GM03348 (cell line): ENCODE measurements at regions not wholly inside any gene's neighbourhood (a gene's known extent, or its start where the extent isn't known, plus 50 kb on each side); places are given as distances from the start of the nearest gene placed in this dataset.
"Not testable (repeated sequence)": the region's sequence is repeated elsewhere in the genome, so short reads cannot be mapped to it uniquely, and the experiment has no call there.

Experiments used
- DNase-seq: peaks from one replicate; pipeline ENCODE4 v3.0.0; 2012; ENCODE audit warnings: low spot score

DNA sequence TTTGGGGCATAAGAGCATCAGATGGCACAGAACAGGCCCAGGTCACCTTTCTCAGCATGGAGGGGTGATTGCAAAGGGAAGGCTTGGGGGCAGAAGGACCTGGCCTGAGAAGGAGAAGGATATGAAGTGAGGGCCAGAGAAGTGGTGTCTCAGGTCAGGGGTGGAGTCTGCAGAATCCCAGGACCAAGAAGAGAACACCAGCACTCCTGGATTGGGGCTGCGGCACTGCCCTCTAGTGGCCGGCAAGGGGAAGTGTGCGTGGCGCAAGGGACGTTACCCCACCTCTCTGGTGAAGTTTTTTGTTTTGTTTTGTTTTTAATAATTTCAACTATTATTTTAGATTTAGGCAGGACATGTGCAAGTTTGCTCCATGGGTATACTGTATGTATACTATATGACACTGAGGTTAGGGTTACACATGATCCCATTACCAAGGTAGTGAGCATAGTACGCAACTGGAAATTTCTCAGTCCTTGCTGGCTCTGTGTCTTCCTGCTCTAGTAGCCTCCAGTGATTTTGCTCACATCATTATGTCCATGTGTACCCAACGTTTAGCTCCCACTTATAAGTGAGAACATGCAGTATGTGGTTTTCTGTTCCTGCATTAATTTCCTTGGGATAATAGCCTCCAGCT lies 1548.6 kb downstream of the EFNA5 start:
- peak; percentile 72 for DNase-seq

DNA sequence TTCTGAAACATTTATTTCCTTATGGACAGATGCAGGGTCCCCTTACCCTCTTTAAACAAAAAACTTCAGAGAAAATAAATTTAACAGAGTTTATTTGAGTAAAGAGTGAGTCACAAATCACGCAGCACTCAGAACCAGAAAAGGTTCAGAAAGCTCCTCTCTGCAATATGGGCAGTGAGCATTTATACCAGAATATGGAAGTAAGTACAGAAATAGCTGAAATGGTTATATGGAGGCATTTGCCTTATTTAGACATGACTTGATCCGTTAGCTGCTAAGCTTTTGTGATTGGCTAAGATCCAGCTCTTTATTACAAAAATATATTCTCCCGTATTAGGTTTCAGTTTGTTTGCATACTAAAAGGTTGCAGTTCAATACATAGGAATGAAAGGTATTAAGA lies 1554.1 kb downstream of the EFNA5 start:
- no peak for DNase-seq

DNA sequence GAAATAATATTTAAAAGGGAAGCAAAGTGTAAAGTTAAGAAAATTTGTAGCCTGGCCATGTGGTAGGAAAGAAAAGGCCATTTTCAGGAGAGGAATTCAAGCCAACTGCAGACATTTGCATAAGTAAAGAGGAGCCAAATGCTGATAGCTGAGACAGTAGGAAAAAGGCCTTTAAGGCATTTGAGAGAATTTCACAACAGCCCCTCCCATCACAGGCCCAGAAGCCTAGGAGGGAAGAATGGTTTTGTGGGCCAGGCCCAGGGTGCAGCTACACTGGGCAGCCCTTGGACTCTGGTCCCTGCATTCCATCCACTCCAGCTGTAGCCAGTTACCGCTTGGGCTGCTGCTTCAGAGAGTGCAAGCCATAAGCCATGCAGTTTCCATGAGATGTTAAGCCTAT lies 1556.8 kb downstream of the EFNA5 start:
- DNase-seq: no peak

DNA sequence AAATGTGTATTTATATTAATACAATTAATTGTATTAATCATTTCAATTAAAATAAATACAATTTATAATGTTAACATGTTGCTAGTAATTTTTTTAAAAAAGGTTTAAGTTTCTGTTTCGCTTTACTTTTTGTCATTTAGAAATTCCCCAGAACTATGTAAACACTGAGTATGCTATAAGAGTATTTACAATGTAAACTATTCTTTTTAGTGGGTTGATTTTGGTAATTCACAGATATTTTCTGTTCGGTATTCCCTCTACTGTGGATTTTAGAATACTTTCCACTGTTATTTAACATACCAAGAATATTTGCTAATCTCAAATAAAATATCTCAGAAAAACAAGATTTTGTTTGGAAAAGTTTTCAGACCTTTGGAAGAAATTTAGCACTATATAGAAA lies 1564.4 kb downstream of the EFNA5 start:
- DNase-seq: no peak

DNA sequence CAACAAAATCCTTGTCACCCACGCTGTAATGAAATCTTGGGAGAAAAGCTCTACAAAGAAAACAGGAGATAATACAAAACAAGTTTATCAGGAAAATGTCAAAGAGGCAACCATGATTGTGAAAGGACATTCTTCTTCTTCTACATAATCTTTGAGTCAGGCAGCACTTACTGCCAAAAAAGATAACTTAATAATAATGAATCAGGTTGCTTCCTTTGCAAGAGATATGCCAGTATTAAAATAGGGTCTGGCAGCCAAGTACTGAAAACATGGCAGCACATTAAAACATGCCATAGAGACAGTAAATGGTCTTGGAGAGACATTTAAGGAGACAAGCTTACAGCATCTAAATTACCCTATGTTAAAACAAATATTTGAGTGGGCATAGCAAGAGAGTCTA lies 1573.4 kb downstream of the EFNA5 start:
- DNase-seq: no peak

DNA sequence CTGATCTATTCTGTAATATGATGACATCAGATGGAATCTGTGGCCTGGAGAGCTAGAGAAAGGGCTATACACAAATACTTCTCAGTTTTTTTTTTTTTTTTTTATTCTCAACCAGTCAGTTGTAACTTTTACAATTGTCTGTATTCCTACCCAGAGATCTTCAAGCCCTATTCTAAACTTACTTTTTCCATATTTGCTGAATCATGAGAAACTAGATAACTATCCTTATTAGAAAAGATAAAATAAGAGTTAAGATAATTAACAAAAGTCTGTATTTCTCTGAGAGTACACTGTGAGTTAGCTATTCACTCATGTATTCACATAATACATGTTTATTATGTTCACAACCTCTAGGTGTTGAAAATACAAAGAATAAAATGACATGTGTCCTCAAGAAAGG lies 1575.9 kb downstream of the EFNA5 start:
- DNase-seq: no peak

DNA sequence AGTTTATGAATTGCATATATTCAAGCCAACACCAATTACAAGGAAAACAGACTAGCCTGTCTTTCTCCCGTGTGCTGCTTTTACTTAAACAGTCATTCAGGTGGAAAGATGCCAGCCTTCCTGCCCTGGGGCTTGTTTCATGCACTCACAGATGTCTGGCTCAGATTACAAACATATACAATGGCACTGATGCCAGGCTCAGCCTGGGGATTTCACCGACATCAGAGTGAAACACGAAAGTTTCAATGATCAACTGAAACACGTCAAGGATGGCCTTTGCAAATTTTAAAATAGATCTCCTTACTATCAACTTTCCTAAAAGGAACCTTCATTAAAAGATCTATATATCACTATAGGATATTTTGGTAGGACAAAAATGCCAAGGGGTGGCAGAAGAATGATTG lies 1576.5 kb downstream of the EFNA5 start:
- DNase-seq: no peak

DNA sequence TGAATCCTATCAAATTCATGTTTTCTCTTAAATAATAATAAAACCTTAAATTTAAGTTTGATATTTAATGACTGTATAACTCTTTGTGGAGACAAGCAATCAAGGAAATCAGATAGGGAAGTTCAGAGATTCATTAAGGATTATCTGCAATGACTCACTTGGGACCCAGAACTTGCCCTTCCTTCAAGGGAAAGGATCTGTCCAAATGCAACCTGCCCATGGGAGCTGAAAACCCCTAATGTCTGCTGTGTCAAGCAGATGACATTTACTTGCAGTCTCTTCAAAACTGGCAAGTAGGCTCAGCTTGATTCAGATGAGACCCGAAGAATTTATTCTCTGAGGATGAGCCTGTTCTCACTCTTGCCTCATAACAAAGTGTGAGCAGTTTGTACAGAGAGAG lies 1577.6 kb downstream of the EFNA5 start:
- DNase-seq: no peak

DNA sequence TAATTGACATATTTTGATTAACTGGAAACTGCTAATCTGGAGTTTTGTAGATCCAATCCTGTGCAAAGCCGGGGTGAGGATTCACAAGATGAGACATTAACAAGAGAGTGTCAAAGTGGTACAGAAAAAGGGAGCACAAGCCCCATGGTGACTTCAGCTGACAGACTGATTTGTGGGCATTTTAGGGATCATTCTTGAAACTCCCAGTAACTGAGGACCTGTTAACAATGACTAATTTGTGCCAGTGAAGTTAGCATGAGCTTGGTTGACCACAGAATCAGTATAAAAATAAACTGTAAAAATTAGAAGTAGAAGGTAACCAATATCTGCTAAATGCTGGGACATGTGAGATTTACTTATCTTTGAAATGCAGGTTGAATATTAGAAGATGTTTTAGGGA lies 1578.3 kb downstream of the EFNA5 start:
- DNase-seq: no peak

DNA sequence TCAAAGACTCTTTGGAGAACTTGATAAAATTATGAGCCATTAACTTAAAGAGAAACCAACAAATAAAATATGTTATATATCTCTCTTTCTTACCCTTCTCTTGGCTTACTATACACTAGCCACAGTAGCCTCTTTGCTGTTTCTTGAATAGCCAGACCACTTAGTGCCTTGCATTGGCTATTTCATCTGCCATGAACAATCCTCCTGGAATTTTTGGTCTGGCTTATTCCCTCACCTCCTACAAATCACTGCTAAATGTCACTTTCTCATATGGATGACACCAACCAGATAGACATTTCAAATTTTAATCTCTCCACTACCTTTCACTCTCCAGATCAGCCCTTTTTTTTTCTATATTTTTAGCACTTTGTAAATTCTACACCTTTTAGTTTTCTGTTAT lies 1581.7 kb downstream of the EFNA5 start:
- no peak for DNase-seq

DNA sequence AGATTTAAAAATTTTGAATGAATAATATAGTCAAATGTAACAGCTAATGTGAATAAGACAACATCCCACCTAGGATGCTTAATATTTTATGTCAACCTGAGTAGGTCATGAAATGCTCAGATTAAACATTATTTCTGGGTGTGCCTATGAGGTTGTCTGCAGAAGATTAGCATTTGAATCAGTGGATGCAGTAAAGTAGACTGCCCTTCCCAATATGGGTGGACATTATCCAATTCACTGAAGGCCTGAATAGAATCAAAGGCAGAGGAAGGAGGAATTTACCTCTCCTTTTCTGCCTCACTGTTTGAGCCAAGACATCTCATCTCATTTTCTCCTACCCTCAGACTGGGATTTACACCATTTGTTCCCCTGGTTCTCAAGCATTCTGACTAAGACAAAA lies 1582.3 kb downstream of the EFNA5 start:
- DNase-seq: no peak

DNA sequence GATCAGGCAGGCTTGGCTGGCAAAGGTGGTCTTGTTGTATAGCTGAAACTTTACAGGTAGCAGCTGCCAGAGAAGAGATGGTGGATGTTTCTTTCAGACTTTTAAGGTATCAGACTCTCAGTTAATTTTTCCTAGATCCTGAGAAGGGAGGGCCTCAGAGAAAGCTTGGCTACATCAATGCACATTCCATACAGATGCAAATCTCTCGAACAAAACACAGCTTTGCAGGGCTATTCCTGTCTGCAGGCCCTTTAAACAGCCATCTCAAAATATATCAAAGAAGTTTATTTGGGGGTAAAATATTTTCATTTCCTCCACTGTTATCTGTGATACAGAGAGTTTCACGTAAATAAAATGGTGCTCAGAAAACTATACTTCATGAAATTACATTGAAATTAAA lies 1584.4 kb downstream of the EFNA5 start:
- no peak for DNase-seq

DNA sequence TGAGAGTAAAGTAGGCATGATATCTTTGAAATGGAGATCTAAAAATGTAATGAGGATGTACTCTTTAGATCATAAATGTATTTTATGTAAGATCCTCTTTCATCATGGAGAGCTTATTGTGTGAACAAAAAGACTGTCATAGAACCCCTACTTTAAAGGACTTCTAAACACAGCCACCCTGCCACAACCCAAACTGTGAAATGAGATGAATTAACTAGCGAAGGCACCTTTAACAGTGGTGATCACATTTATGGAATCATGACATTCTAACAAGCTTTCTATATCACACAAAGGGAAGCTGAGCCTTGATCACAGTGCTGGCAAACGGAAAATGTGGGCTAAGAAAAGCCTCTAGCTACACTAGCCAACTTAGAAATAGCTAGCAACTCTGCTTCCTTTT lies 1585.2 kb downstream of the EFNA5 start:
- DNase-seq: no peak

DNA sequence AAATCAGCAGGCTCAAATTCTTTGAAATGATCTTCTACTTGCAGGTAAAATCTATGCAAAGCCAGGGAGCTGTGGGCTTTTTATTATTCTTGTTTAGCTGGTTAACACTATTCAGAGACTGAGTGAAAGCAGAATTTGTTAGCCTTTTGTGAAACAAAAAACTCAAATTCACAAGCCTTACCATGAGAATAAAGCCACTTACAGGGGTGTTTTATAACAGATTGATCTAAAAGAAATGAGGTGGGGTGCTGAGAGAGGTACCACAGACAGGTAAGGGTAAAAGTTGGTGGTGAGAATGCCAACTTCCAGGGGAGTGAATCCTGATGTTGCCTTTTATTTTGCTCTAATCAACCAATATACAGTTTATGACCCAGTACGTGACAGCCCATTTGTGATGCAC lies 1585.6 kb downstream of the EFNA5 start:
- DNase-seq: no peak

DNA sequence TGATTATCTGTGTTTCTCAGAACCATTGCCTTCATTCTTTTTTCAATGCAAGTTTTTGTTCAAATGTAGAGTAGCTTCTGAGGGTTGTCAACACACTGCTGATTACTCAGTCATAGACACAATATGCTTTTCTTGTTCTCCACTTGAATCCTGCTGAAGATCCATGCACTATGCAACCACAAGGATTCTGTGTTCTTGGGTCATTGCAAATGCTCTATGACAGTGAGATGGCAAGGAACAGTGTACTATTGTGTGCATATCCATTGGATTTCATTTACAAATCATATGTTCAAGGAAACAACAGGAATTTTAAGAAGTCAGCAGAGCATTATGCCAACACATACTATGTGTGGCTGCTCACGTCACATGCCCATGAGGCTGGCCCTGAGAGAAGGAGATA lies 1590.2 kb downstream of the EFNA5 start:
- no peak for DNase-seq

DNA sequence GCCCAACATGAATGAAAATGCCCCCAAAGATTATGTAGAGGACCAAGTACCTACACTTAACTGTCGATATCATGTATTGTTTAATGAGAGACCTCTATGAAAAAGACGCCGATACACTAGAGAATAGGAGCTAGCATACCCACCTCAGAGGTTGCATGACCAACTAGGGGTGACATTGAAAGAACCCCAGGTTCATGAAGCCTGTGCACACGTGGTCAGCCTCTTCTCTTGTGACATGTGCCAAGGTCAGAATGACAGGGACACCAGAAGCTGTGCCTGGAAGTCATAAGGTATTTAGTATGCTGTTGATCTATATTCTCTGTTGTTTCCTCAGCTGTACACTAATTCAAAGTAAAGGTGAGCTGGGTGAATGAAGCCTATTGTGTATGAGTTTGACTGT lies 1594.1 kb downstream of the EFNA5 start:
- no peak for DNase-seq

DNA sequence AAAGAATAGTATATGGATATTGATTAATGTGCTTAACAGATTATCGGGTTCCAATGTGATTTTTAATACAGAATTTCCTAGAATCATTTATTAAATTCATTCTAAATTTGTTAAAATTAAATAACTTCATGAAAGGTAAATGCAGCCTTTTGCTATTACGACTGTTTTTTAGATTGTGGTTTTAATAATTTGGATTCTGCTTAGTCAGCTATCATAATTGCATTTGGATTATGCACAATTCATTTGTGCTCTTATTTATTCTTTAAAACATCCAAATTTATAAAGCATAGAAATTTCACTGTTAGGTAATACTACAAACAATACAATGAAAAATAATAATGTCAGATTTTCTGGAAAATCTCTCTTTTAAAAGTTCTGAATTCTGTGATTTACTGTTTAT lies 1598.5 kb downstream of the EFNA5 start:
- no peak for DNase-seq

DNA sequence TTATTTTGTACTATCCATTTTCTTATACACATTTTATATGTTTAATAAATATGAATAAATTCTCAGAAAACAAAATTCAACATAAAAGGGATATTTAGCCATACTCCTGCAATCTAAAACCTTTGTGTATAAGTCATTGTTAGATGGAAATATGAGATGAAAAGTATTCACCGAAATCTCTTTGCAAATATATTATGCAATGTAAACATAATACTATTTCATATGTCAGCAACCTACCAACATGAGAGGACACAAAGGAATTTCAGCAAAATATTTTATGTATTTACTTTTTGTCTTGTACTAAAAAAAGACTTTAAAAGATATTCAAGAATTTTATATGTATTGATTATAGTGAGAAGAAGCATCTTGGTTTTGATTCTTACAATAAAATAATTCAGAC lies 1623.4 kb downstream of the EFNA5 start:
- no peak for DNase-seq

DNA sequence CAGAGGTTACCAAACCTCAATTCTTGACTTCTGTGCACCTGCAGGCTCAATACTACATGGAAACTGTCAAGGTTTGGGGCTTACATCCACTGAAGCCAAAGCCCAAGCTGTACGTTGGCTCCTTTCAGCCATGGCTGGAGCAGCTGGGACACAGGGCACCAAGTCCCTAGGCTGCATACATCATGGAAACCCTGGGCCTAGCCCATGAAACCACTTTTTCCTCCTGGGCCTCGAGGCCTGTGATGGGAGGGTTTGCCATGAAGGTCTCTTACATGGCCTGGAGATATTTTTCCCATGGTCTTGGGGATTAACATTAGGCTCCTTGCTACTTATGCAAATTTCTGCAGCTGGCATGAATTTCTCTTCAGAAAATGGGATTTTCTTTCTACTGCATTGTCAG lies 1638.7 kb downstream of the EFNA5 start:
- not testable (repeated sequence) for DNase-seq

DNA sequence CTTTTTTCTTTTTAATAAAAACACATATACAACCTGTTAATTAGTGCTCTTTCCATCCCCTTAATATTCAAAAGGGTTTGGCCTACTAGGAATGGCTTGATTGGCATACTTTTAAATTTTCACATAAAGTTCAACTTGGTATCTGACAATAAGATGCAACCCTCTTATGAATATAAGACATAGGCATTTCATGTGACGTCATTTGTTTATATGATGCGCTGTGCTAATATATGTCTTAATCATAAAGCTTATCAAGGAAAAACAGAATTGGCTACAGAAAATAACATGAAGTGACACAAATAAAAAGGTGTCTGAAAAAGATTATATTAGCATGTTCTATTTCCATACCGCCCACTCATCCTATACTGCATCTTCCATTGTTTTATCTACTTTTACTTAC lies 1642.4 kb downstream of the EFNA5 start:
- no peak for DNase-seq

DNA sequence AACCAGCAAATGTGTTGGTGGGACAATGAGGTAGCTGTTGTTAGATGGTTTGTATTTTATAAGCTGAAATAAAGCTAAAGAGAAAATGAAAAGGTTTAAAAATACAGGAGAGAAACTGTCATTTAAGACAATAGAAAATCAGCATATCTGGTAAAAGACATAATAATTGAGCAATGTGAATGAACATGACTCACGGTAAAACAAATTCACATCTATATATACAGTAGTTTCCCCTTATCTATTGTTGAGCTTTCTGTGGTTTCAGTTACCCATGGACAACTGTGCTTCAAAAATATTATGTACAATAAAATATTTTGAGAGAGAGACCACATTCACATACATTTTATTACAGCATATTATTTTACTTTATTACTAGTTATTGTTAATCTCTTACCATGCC lies 1649.8 kb downstream of the EFNA5 start:
- DNase-seq: no peak

DNA sequence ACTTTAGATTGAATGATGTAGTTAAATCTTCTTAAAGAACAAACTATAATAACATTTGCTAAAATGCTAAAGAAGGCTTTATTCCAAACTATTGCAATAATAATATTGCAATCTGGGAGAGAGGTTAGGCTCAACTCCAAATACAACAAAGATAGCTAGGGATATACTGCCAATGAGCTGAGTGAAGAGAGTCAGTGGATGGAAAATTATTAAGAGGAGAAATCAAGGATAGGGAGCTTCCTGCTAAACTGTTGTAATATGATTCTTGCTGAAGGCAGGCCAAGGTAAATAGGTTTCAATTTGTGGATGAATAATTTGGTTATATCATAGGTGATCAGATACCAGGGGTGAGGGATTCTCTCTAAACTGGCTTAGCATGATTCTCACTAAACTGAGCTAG lies 1651.5 kb downstream of the EFNA5 start:
- DNase-seq: no peak

DNA sequence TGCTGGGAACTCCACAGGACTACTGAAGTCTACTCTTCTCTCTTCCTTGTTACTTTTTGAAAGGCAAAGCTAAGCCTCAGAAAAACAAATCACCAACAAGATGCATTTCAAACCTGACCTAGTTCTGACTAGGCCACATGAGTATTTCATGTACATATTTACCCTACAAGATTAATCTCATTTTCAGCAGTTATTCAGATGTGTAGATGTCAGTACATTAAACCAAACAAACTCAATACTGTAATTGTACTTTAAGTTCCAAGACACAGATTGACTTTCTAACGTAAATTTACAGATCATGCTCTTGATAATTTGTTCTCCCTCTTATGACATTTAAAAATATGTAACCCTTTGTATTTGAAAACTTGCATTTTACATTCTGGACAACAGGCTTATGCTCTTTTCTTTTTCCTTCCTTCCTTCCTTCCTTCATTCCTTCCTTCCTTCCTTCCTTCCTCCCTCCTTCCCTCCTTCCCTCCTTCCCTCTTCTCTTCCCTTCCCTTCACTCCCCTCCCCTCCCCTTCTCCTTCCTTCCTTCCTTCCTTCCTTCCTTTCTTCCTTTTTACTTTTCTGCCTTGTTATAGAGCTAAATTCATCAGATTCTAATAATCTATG lies 1653.4 kb downstream of the EFNA5 start:
- DNase-seq: no peak

DNA sequence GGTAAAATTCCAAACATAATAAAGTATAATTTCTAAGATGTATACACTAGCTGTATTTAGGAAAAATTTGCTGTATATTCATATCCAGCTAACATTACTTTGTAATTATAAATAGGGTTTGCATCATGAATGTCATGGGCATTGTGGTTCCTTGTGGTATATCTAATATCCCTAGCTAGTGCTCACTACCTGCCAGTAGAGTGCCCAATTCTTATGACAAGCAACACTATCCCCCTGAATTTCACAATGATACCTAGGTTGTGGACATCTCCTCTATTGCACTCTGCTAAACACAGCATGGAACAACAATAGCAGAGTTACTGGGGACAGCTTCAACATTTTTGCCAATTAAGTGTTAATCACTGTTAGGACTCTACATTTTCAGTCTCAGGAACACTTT lies 1656.5 kb downstream of the EFNA5 start:
- DNase-seq: no peak

DNA sequence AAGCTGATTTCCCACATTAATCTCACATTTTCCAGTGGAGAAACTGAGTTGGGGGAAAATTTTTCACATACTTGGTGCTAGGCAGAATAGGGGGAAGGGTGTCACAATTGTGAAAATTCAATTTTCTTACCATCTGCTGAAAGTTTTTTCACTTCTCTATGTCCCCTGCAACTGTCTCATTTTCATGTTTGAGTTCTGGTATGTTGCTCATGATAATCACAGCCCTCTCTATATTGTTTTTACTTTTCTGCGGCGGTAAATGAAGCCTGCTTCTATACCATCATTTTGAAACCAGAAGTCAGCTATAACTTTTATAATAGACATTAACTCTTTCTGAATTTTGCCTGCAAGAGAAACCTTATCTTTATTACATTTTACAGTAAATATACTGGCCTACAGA lies 1664.5 kb downstream of the EFNA5 start:
- DNase-seq: no peak
